HEK293T (cell line): ENCODE measurements at regions not wholly inside any gene's neighbourhood (a gene's known extent, or its start where the extent isn't known, plus 50 kb on each side); places are given as distances from the start of the nearest gene placed in this dataset.

Experiments
- BHLHE40 ChIP-seq: fragments of 450-650 bp; IDR thresholded peaks from 2 replicates; pipeline ENCODE4 v1.6.1; 2016; ENCODE audit warnings: mild to moderate bottlenecking, moderate library complexity, borderline replicate concordance
- NFRKB ChIP-seq: fragments of 450-650 bp; IDR thresholded peaks from 2 replicates; pipeline ENCODE4 v1.6.1; 2016; ENCODE audit warnings: mild to moderate bottlenecking, moderate library complexity
- SUZ12 ChIP-seq: fragments of 450-650 bp; IDR thresholded peaks from 2 replicates; pipeline ENCODE4 v1.6.1; 2016; ENCODE audit warnings: mild to moderate bottlenecking

GRCh38 chr9:84604223-84604622, 65.3 kb upstream of the NTRK2 start:
- TF ChIP-seq SUZ12, result no peak
- TF ChIP-seq BHLHE40, result no peak
- TF ChIP-seq NFRKB, result no peak
